ENCODE measurements at regions not wholly inside any gene's neighbourhood (a gene's known extent, or its start where the extent isn't known, plus 50 kb on each side); places are given as distances from the start of the nearest gene placed in this dataset.

DNA sequence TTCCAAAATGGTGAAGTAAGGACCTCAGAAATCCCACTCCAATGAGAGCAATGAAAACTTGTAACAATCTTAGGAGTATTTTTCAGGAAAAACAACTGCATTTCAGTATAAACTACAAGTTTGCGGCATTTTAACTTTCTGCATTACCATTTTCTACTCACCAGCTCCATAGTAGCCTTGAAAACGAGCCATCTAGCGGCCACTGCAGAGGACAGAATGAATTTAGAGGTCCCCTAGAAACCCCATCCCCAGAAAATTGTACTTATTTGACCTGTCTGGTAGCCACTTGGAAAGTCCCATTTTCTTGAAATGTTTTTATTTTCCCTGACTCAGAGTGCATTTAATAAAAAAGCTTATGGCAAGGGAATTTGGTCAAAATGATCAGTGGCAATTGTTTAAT is 205.4 kb upstream of the ITGA1 start:
- Histone ChIP-seq H3K27ac (ENCODE audit: low read depth, low read length) (no peak overlapping the region), H3K9me3 (ENCODE audit: control insufficient read depth, low read length) (no peaks in the 10 kb centered on the region), H3K9ac (ENCODE audit: extremely low read depth, low read length, poor library complexity, severe bottlenecking) (no peak overlapping the region), H3K36me3 (ENCODE audit: control insufficient read depth, insufficient read depth, low read length) (no peaks in the 10 kb centered on the region), H3K4me1 (ENCODE audit: control insufficient read depth, insufficient read depth, low read length) (no peaks in the 10 kb centered on the region), H3K27me3 (ENCODE audit: control insufficient read depth, insufficient read depth, low read length, poor library complexity, severe bottlenecking) (no peaks in the 10 kb centered on the region), H3K4me3 (ENCODE audit: low read length) (no peak overlapping the region)
- no peak for DNase-seq
- TF ChIP-seq, protein P1, sequence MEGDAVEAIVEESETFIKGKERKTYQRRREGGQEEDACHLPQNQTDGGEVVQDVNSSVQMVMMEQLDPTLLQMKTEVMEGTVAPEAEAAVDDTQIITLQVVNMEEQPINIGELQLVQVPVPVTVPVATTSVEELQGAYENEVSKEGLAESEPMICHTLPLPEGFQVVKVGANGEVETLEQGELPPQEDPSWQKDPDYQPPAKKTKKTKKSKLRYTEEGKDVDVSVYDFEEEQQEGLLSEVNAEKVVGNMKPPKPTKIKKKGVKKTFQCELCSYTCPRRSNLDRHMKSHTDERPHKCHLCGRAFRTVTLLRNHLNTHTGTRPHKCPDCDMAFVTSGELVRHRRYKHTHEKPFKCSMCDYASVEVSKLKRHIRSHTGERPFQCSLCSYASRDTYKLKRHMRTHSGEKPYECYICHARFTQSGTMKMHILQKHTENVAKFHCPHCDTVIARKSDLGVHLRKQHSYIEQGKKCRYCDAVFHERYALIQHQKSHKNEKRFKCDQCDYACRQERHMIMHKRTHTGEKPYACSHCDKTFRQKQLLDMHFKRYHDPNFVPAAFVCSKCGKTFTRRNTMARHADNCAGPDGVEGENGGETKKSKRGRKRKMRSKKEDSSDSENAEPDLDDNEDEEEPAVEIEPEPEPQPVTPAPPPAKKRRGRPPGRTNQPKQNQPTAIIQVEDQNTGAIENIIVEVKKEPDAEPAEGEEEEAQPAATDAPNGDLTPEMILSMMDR (conservative IDR thresholded peaks at IDR 0.05), result peak; percentile 70
- Mint-ChIP-seq H3K9me3 (no peaks in the 10 kb centered on the region), H3K4me1 (no peaks in the 10 kb centered on the region), H3K36me3 (ENCODE audit: low read depth) (no peaks in the 10 kb centered on the region), H3K27ac (no peak overlapping the region), H3K4me3 (no peak overlapping the region), H3K27me3 (ENCODE audit: insufficient read depth) (no peaks in the 10 kb centered on the region)
- 70 to 83% methylated on average over 2 to 3 of the region's 3 CpGs for WGBS, 2 experiments (ENCODE audit: insufficient coverage in 1 of 2, insufficient read length in 1 of 2)

DNA sequence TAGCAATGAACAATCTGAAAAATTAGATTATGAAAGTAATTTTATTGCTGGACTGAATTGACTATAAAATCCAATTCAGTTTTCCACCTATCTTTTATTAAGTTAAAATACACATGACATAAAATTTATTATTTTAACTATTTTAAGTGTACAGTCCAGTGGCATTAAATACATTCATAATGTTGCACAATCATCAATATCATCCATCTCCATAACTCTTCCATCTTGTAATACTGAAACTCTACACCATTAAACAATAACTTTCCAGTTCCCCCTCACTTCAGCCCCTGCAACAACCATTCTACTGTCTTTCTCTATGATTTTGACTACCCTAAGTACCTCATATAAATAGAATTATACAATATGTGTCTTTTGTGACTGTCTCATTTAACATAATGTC is 200.6 kb upstream of the ITGA1 start:
- Histone ChIP-seq H3K9ac (ENCODE audit: extremely low read depth, low read length, poor library complexity, severe bottlenecking) (no peak overlapping the region), H3K27ac (ENCODE audit: low read depth, low read length) (no peak overlapping the region), H3K36me3 (ENCODE audit: control insufficient read depth, insufficient read depth, low read length) (no peaks in the 10 kb centered on the region), H3K4me3 (ENCODE audit: low read length) (no peak overlapping the region), H3K9me3 (ENCODE audit: control insufficient read depth, low read length) (no peaks in the 10 kb centered on the region), H3K4me1 (ENCODE audit: control insufficient read depth, insufficient read depth, low read length) (no peaks in the 10 kb centered on the region), H3K27me3 (ENCODE audit: control insufficient read depth, insufficient read depth, low read length, poor library complexity, severe bottlenecking) (no peaks in the 10 kb centered on the region)
- H3K27ac Mint-ChIP-seq, result no peak overlapping the region
- TF ChIP-seq, protein P1 (conservative IDR thresholded peaks at IDR 0.05), result no peak
- no peaks in the 10 kb centered on the region for H3K4me1 Mint-ChIP-seq
- H3K27me3 Mint-ChIP-seq (ENCODE audit: insufficient read depth), result no peaks in the 10 kb centered on the region
- no peak for DNase-seq
- no peak overlapping the region for H3K4me3 Mint-ChIP-seq
- no peaks in the 10 kb centered on the region for H3K9me3 Mint-ChIP-seq
- no peaks in the 10 kb centered on the region for H3K36me3 Mint-ChIP-seq (ENCODE audit: low read depth)

DNA sequence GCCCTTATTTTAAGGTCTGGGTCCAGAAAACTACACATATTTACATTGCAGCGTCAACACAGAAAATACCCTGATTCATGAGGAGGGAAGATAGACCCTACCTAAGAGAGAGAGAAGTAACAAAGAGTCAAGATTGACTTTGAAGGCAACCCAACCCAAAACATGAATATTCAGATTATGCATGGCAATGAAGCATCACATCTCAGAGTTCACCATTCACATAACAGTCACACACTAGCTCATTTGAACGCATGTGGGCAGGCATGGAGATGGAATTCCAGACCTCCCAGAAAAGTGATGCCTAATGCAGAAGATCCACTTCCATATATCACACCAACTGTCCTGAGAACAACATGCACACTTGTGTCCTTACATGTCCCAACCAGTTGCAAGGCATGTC is 190.1 kb upstream of the ITGA1 start:
- Mint-ChIP-seq H3K27ac (no peak overlapping the region), H3K36me3 (ENCODE audit: low read depth) (no peaks in the 10 kb centered on the region), H3K27me3 (ENCODE audit: insufficient read depth) (no peaks in the 10 kb centered on the region), H3K4me3 (no peak overlapping the region), H3K9me3 (peaks cover 2% of the 10 kb centered on the region), H3K4me1 (no peaks in the 10 kb centered on the region)
- H3K27me3 ChIP-seq (ENCODE audit: control insufficient read depth, insufficient read depth, low read length, poor library complexity, severe bottlenecking), result no peaks in the 10 kb centered on the region
- TF ChIP-seq, protein P1 (conservative IDR thresholded peaks at IDR 0.05), result no peak
- no peak for DNase-seq
- no peaks in the 10 kb centered on the region for H3K9me3 ChIP-seq (ENCODE audit: control insufficient read depth, low read length)
- H3K4me3 ChIP-seq (ENCODE audit: low read length), result no peak overlapping the region
- no peak overlapping the region for H3K9ac ChIP-seq (ENCODE audit: extremely low read depth, low read length, poor library complexity, severe bottlenecking)
- WGBS, 2 experiments (ENCODE audit: insufficient coverage in 1 of 2, insufficient read length in 1 of 2), result 98 to 100% methylated on average over 1 to 2 of the region's 2 CpGs
- no peaks in the 10 kb centered on the region for H3K4me1 ChIP-seq (ENCODE audit: control insufficient read depth, insufficient read depth, low read length)
- H3K27ac ChIP-seq (ENCODE audit: low read depth, low read length), result no peak overlapping the region
- no peaks in the 10 kb centered on the region for H3K36me3 ChIP-seq (ENCODE audit: control insufficient read depth, insufficient read depth, low read length)
